ENCODE measurements at regions not wholly inside any gene's neighbourhood (a gene's known extent, or its start where the extent isn't known, plus 50 kb on each side); places are given as distances from the start of the nearest gene placed in this dataset.
"Not testable (repeated sequence)": the region's sequence is repeated elsewhere in the genome, so short reads cannot be mapped to it uniquely, and the experiment has no call there.

DNA sequence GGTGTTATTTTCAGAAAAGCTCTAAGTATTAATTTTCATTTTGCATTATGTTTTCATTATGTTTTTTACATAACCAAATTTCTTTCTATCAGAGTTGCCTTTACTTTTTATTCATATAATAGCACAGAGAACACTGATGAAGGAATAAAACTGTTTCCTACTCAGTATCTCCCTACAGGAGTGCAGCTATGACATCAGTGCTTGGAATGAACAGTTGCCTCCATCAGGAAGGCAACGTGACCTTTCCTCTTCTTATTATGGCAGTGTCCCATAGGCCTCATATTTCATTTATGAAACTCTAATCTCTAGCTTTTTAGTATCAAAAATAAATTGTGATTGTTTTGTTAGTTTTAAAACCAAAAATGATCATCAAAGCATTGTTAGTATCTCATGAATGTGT lies 712.8 kb downstream of the CD109 start:
- no peak for DNase-seq (ENCODE audit: low spot score)

DNA sequence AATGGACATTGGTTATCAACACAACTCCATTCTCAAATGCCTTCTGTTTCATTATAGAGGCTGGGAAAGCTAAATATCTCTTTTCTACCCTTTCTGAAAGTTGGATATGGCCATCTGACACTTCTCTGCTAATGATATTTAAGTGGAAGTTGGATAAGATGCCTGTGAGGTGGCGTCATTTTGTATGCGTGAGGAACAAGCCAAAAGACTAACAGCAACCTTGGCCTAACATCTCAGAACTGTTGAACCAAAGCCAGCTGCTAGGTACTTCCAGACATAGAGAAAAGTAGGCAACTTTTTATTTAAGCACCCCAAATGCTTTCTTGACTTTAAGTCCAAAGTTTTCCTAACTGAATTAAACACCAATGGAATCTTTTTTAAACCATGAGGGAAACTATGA lies 708.4 kb downstream of the CD109 start:
- no peak for DNase-seq (ENCODE audit: low spot score)

DNA sequence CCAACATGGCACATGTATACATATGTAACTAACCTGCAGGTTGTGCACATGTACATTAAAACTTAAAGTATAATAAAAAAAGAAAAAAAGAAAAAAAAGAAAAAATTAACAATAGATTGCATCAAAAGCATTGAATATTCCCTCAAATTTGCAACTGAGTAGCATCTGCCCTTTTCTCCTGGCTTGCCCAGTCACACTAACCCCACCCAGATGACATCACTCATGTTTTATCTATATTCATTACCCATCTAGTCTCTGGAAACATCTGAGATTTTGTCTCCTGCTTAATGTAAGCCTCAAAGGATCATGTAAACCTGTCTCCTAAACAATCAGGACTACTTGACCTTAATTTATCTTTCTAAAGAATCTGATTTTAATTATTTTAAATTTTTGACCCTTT lies 706.8 kb downstream of the CD109 start:
- no peak for DNase-seq (ENCODE audit: low spot score)

DNA sequence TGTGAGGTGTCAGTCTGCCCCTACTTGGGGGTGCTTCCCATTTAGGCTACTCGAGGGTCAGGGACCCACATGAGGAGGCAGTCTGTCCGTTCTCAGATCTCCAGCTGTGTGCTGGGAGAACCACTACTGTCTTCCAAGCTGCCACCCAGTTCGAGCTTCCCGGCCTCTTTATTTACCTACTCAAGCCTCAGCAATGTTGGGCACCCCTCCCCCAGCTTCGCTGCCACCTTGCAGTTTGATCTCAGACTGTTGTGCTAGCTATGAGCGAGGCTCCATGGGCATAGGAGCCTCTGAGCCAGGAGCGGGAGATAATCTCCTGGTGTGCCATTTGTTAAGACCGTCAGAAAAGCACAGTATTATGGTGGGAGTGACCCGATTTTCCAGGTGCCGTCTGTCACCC lies 682.4 kb downstream of the CD109 start:
- not testable (repeated sequence) for DNase-seq (ENCODE audit: low spot score)

DNA sequence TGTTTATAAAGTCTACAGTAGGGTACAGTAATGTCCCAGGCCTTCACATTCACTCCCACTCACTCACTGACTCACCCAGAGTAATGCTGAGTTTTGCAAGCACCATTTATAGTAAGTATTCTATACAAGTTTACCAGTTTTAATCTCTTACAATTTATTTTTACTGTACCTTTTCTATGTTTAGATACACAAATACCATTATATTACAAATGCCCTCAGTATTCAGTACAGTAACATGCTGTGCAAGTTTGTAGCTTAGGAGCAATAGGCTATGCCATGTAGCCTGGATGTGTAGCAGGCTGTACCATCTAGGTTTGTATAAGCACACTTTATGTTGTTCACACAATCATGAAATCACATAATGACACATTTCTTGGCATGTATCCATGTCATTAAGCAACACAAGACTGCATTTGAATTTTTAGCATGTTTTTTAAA lies 673.6 kb downstream of the CD109 start:
- peak; percentile 33 for DNase-seq (ENCODE audit: low spot score)

DNA sequence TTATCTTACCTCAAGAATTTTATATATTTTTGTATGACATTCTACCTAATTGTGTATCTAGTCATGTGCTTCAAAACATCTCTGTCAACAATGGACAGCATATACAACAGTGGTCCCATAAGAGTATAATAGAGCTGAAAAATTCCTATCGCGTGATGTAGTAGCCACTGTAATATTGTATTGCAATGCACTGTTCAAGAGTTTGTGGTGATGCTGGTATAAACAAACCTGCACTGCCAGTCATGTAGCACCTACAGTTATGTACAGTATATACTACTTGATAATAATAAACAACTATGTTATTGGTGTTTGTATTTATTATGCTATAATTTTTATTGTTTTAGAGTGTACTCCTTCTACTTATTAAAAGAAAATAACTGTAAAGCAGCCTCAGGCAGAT lies 672.7 kb downstream of the CD109 start:
- peak; percentile 55 for DNase-seq (ENCODE audit: low spot score)

DNA sequence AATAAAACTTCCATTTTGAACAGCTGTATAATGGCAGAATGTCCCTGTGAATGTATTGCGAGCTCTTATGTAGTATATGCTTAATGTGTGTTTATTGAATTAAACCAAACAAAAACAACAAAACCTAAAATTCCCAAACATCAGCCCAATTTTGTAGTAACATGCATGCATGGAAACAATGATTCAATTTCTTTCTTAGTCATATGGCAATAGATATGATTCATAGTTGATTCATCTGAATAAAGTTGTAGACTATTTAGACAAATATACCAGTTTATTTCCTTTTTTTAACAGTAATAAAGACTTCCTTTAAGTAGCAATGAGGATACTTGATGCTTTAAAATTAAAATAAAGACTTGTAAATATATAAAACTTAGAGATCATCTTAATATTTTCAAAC lies 670.6 kb downstream of the CD109 start:
- no peak for DNase-seq (ENCODE audit: low spot score)

DNA sequence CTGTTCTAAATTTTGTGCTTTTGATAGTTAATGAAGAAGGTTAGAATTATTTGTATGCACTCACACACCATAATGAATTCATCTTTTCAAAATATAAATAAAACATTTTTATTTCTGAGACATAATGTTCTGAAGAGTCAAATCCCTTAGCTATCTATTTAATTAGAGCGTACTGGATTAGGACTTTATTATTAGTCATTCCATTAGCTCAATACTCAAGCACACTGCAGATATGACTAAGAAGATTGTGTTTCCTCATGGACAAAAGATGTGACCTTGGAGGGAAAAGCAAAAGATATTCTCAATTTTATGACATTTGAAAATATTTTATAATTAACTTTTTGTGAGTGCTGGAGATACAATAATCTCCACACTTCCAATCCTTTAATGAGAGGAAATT lies 666.4 kb downstream of the CD109 start:
- no peak for DNase-seq (ENCODE audit: low spot score)

DNA sequence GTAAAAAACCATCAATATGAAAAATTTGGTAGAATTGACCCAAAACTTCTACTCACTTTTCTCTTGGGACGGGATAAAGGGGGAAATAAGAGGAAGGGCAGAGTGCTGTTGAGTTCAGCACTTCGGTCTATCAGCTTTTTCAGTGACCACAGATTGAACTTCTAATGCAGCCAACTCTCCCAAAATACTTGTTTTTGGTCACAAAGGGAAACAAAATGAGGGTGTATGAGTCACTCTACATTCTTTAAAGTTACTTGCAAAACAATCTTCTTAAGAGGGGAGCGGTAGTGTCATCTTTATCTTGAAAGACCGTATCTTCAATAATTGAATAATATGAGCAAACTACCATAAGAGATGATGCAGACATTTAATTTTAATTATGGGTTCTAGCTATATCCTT lies 661.3 kb downstream of the CD109 start:
- no peak for DNase-seq (ENCODE audit: low spot score)

DNA sequence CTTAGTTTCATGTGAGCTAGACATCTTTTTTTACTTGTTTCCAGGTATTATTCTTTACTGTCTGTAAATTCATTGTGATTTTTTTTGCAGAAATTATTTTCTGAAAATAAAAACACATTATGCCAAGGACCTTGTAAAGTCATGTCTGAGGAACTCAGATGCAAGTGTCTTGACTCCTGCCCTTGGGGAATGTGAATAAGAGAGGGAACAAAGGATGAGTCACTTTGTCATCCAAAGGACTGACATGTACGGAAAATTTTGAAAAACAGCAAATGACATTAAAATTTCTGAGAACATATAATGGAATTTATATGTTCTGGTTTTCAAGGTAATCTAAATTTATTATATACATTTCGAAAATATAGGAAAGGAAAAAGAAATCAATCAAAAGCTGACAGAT lies 660.4 kb downstream of the CD109 start:
- DNase-seq (ENCODE audit: low spot score): peak; percentile 12

DNA sequence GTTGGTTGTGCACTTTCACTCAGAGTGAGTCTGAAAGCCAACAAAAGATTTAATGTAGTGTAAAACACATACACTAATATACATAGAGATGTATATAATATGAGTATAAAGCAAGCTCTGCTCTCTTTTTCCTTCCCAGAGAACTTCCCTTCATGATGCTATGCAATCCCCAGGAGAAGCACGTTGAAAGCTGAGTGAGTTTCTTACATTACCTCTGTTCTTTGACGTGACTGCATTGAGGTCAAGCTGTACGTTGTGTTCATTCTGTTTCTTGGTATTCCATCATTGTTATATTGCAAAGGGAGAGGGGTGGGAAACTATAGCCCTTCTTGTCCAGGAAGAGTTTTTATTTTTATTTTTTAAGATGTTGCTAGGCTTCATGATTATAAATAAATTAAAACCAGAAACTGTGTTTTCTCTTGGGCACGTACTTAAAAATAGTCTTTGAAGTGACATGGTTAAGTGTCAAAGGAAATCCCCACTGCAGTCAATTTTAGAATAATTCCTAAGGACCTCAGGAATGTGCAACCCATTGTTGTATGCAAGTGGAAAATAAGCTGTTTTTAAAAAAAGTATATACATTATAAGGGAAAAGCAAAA lies 651.0 kb downstream of the CD109 start:
- no peak for DNase-seq (ENCODE audit: low spot score)

DNA sequence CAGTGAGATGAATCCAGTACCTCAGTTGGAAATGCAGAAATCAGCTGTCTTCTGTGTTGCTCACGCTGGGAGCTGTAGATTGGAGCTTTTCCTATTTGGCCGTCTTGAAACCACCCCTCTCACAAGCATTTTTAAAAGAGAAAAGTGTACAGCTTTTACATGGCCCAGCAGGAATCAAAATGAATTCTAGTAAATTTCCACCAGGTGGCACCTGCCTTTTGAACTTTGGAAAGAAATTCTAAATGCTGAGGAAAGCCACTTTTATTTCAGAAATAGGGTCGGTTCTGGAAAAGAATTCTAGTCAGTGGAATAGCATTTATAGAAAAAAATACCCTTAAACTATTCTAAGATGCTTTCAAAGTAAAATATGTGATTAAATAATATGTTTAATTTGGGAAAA lies 647.8 kb downstream of the CD109 start:
- peak; percentile 32 for DNase-seq (ENCODE audit: low spot score)

DNA sequence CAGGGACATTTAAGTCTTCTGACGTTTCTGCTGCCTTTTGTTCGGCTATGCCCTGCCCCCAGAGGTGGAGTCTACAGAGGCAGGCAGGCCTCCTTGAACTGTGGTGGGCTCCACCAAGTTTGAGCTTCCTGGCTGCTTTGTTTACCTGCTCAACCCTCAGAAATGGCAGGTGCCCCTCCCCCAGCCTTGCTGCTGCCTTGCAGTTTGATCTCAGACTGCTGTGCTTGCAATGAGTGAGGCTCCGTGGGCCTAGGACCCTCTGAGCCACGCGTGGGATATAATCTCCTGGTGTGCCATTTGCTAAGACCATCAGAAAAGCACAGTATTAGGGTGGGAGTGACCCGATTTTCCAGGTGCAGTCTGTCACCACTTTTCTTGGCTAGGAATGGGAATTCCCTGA lies 647.3 kb downstream of the CD109 start:
- DNase-seq (ENCODE audit: low spot score): not testable (repeated sequence)

DNA sequence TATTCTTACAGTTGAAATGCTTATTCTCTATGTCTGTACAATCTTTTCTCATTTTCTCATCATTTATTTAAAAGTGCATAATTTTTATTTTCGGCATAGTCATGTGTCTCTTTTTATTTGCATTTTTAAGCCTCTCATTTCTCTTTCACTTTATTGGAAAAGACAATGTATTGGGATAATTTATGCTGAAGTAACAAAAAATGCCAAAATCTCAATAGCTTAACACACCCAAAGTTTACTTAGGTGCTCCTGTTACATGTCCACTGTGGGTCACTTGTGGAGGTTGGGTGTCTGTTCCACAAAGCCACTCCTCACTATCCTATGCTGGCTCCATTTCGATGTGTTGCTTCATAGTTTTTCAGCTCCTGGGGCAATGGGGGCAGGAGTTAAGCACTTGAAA lies 638.7 kb downstream of the CD109 start:
- no peak for DNase-seq (ENCODE audit: low spot score)

DNA sequence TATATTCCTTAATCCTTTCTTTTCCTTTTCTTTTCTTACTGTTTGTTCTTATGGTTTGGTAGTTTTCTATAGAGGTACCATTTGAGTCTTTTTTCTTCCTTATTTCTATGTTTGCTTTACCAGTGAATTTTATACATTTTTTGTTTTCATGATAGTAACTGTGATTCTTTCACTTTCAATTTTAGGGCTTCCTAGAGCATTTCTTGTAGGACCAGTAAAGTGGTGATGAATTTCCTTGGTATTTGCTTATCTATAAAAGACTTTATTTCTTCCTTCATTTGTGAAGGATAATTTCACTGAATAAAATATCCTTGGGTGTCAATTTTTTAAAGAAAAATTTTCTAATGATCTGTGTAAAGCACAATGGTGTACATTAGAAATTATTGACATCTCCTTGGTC lies 637.4 kb downstream of the CD109 start:
- DNase-seq (ENCODE audit: low spot score): no peak

DNA sequence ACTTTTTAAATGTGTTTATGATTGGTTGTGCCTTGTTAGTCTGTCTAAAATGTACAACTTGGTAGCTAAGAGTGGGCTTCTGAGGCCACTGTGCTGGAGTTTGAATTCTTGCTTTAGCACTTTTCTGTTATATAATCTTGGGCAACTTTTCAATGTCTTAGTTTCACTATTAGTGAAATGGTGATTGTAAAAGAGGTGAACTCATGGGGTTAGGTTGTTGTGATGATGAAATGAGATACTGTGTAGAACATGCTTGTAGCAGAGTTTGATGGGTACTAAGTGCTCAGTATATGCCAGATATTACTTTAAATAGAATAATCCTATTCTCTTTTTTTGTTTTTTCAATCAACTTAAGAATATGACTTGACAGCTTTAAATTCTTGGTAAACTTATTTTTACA lies 624.7 kb downstream of the CD109 start:
- no peak for DNase-seq (ENCODE audit: low spot score)

DNA sequence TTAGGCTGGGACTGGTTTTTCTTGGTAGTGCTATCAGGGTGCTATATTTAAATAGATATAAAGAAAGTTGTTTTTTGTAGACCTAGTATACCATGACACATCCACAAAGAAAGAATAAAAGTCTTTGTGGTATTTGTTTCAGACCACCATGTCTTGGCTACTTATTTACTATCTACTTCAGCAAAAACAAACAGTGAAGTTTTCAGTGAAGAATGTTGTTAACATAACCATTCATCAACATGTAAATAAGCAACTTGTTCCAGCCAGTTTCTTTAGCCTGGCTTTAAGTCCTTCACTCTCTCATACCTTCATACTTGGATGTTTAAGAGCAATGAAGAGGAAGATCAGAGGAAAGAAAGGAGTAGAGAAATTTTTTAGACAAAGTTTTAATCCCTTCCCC lies 624.1 kb downstream of the CD109 start:
- DNase-seq (ENCODE audit: low spot score): peak; percentile 26

DNA sequence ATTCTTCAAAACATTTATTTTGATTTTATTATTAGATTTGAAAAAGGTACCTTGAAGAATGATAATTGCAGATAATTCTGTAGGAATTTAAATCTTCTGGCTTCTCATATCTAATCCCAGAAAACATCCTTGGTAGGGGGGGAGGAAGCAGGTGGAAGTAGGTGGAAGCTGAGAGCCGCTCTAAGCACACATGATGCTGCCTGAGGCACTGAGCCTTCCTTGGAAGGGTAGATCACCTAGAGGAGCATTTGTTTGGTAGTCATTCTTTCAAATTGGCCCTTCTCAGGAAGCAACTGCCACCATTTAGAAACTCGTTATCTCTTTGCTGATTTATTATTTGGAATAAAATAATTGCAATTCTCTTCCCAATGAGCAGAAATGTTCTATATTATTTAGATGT lies 623.3 kb downstream of the CD109 start:
- DNase-seq (ENCODE audit: low spot score): no peak

DNA sequence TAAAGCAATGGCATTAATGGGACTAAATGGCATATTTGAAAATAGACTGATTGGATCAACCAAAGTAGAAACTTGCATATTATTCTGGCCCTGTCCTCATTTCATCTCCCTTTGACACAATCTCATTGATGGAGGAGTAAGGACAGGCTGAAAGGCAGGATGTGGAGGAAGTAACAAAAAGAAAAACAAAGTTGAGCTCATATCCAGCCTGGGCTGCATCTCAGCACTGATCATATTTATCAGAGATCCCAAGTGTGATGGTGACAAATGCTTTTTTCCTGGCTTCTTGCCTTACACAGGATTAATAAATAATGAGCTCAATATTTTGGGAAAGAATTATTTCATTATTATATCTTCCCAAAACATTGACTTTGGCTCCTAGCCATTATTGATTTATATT lies 622.7 kb downstream of the CD109 start:
- no peak for DNase-seq (ENCODE audit: low spot score)

DNA sequence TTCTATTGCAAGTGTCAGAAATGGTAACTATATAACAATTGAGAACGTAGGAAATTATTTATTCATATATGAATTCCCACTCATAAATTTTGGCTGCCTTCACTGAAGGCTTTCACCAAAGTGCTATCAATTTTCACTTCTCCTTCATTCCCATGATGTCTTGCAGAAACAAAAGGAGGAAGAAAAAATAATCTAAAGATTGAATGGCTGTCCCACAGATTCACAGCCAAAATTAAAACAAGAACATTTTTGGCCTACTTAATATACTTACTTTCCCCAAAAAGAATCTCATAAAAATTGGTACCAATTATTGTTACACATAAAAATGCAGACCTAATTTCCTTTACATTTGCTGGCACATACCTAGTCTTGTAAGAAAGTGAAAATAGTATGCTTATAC lies 616.1 kb downstream of the CD109 start:
- DNase-seq (ENCODE audit: low spot score): no peak

DNA sequence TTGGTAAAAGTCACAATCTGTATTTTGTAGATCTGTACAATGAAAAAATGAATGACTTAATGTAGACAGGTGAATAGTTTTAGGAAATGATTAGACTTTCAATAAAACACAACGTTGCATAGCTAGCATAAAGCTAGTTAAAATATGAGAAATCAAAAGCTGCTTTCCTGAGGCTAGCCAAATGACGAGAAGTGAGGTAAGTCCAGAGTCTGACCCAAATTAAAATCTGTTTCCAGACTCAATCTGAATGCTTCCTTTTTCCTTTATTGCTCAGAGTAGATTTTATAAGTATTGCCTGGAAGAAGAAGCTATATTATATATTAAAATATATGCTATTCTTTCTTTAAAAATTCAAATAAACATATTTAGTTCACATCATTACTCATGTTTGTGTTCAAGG lies 615.4 kb downstream of the CD109 start:
- DNase-seq (ENCODE audit: low spot score): no peak

DNA sequence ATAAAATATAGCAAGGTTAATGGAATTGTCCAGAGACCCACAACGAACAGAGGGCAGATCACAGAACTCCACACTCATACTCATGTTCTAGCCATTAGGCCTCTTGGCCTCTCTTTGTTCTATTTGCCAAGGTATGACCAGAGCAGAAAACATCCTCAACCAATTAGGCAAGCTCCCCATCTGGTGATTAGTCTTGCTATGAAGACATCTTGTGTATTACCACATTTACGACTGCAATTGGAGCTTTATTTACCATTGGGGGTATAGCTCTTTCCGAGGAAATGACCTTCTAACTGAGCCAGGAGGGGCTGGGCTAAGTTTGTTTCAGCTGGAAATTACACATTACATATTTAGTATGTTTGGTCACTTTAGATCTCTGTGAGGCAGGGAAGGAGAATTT lies 593.9 kb downstream of the CD109 start:
- peak; percentile 33 for DNase-seq (ENCODE audit: low spot score)

DNA sequence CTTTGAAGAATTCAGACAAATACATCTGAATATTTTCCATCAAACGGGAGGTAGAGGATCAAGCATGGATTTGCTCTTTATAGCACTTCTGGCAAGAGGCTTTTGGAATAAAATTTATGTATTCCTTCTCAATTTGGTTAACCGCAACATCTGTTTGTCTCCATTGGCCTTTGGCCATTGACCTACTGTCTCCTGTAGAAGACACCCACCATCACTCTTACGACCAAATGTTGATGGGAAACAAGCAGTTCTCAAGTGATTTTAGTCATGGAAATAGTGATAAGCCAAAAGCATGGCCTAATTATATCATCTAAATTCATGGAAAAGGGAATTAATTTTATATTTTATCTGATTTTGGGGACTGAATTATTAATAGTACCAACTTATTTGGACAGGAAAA lies 591.9 kb downstream of the CD109 start:
- DNase-seq (ENCODE audit: low spot score): no peak

DNA sequence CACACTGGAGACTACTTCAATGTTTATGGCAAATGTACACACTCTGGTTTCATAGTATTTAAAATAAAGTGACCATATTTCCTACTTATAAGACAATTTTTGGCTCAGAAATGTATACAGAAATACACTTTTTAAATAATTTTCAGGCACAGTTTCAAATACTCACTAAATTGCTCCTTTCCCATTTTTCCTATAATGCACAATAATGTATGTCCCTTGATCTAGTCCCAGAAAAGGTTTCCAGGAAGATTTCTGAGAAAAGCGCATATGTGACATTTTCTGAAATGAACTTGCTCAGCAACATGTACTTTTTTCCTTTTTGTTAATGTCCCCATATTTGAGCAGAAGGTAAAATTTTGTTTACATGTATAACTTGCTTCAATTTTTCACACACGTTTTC lies 591.4 kb downstream of the CD109 start:
- DNase-seq (ENCODE audit: low spot score): no peak

DNA sequence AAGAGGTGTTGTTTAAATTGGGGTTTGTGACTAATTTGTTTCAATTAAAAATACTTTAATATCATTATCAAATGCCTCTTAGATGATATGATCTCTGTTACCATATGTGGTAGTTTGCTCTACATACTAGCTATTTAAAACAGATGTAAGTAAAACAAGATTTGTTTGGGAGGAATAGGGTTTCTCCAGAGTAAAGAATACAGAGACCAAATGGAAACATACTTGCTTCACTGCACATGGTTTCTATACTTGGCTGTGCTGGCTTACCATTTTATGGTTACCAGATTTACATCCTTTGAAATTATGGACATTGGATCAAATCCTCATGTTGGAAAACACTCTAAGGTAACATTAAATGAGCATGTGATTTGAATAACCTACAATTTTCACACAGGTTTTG lies 588.3 kb downstream of the CD109 start:
- DNase-seq (ENCODE audit: low spot score): no peak
